ENCODE measurements at regions not wholly inside any gene's neighbourhood (a gene's known extent, or its start where the extent isn't known, plus 50 kb on each side); places are given as distances from the start of the nearest gene placed in this dataset.

GRCh38 chr10:123303581-123304337 is 149.6 kb downstream of the BUB3 start:
- in situ Hi-C loops (cut with MboI; ENCODE audit: low pct_unique_long_range_greater_than_20kb, low sequenced_read_pairs), result no loop called here
- DNase-seq, result no peak

DNA sequence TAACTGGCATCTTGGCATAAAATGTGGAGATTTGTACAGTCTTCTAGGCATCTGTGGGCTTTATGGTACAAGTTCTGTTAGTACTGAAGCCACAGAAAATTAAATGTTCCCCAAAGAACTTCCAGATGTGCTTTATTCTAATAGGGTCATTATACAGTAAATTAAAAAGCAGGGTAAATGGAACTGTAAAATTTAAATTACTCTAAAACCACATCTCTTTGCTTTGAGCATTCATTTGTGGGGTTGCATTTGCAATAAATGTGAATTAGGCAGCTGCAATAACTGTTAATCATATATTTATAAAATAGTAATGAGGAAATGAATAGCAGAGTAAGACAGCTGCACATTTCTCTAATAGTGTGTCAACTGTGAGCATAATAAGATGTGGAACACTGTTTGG is 151.5 kb downstream of the BUB3 start:
- in situ Hi-C loops (cut with MboI; ENCODE audit: low pct_unique_long_range_greater_than_20kb, low sequenced_read_pairs), result no loop called here

GRCh38 chr10:123306290-123306689 is 152.1 kb downstream of the BUB3 start:
- in situ Hi-C loops (cut with MboI; ENCODE audit: low pct_unique_long_range_greater_than_20kb, low sequenced_read_pairs), result no loop called here
- no peak for DNase-seq

More for the DNA sequence above, 151.5 kb downstream of the BUB3 start:
- DNase-seq, result no peak

- DNase-seq, result no peak
- in situ Hi-C loops (cut with MboI; ENCODE audit: low pct_unique_long_range_greater_than_20kb, low sequenced_read_pairs), result no loop called here
Measured at GRCh38 chr10:123309731-123310130, 155.5 kb downstream of the BUB3 start.

GRCh38 chr10:123316776-123317175 is 162.6 kb downstream of the BUB3 start:
- in situ Hi-C loops (cut with MboI; ENCODE audit: low pct_unique_long_range_greater_than_20kb, low sequenced_read_pairs), result no loop called here

GRCh38 chr10:123318516-123318915 is 164.3 kb downstream of the BUB3 start:
- DNase-seq, result no peak
- in situ Hi-C loops (cut with MboI; ENCODE audit: low pct_unique_long_range_greater_than_20kb, low sequenced_read_pairs), result no loop called here

More at GRCh38 chr10:123316776-123317175, 162.6 kb downstream of the BUB3 start:
- DNase-seq, result no peak

- in situ Hi-C loops (cut with MboI; ENCODE audit: low pct_unique_long_range_greater_than_20kb, low sequenced_read_pairs), result no loop called here
- no peak for DNase-seq
Measured at GRCh38 chr10:123320091-123320490, 165.9 kb downstream of the BUB3 start.

DNA sequence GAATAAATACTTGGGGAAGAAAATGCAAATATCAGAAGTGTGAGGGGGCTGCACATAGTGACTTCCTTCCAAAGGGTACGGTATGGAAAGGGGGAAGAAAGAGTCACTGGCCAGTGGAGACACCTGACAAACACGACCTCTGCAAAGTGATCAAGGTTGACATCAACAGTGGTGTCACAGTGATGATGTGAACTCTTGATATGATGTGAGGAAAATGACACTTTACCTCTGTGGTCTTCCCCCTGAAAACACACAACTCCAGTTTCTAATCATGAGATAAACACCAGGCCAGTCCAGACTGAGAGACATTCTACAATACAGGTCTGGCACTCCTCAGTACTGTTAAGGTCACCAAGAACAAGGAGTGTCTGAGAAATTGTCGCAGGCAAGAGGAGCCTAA is 169.7 kb downstream of the BUB3 start:
- in situ Hi-C loops (cut with MboI; ENCODE audit: low pct_unique_long_range_greater_than_20kb, low sequenced_read_pairs), result no loop called here
- DNase-seq, result no peak

DNA sequence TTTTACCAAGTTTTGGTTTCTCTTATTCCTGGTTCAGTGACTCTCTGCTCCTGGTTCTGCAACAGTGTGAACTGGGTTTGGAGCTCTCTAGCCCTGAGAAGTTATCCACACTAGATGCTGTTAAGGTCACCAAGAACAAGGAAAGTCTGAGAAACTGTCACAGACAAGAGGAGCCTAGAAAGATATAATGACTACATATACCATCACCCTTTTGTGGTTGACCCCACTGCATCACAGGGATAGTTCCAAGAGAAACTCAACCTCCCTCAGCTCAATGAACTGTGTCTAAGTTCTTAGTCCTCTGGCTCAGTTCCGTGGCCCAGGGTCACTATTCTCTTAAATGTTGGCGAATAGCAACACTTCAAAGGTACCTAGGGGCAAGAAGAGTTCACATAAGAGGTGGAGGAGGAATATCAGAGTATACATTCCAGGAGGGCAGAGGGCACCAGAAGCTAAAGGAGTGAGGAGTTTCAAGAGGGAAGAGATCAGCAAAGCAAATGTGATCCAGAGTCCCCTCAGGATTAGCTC is 171.5 kb downstream of the BUB3 start:
- in situ Hi-C loops (cut with MboI; ENCODE audit: low pct_unique_long_range_greater_than_20kb, low sequenced_read_pairs), result no loop called here
- no peak for DNase-seq

GRCh38 chr10:123326674-123327073 is 172.5 kb downstream of the BUB3 start:
- no peak for DNase-seq
- in situ Hi-C loops (cut with MboI; ENCODE audit: low pct_unique_long_range_greater_than_20kb, low sequenced_read_pairs), result no loop called here

DNA sequence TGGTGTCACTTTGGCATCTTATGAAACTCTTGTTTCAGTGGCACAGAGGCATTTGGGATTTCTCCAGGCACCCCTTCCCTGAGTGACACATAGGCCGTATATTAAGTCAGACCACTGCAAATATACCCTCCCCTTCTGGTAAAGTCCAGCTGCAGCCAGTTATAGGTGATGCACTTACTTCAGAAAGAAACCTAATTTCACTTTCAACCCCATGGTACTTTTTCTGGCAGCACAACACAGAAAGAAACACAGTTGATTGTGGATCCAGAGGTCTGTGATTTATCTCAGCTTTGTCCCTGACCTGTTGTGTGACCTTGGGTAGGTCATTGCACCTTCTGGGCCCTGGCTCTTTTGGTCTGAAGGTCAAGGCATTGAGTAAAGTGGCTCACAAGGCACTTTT is 173.2 kb downstream of the BUB3 start:
- DNase-seq, result no peak
- in situ Hi-C loops (cut with MboI; ENCODE audit: low pct_unique_long_range_greater_than_20kb, low sequenced_read_pairs), result no loop called here

DNA sequence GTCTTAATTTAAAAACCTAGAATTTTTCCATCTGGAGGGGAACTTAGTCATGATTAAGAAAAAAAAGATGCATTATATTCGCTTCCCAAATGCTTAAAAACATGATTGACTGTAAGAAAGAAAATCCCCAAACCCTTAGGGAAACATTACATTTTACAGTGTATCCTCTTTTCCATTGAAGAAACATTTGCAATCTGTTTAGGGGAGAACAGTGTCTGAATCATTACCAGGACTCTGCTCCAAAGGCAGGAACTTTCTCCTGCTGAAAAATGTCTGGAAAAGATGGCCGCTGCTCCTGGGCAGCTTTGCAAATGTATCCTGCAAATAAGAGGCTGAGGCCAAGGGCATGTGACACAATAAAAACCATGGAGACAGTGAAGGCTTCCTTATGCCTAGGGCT is 173.7 kb downstream of the BUB3 start:
- no peak for DNase-seq
- in situ Hi-C loops (cut with MboI; ENCODE audit: low pct_unique_long_range_greater_than_20kb, low sequenced_read_pairs), result no loop called here

- DNase-seq, result no peak
Measured at GRCh38 chr10:123331438-123331837, 177.2 kb downstream of the BUB3 start.

DNA sequence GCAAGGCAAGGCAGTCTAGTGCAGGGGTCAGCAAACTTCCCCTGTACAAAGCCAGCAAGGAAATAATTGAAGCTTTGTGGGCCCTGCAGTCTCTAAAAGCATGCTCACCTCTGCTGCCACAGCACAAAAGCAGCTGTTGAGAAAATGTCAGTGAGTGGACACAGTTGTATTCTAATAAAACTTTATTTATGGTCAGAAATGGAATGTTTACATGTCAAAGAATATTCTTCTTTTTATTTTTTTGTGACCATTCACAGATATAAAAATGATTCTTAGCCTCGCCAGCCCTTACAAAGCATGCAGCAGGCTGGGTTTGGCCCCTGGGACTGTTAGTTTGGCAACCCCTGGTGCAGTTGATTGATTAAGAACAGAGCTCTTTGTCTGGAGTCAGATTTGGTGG is 192.4 kb downstream of the BUB3 start:
- in situ Hi-C loops (cut with MboI; ENCODE audit: low pct_unique_long_range_greater_than_20kb, low sequenced_read_pairs), result no loop called here
- DNase-seq, result no peak

More at GRCh38 chr10:123331438-123331837, 177.2 kb downstream of the BUB3 start:
- in situ Hi-C loops (cut with MboI; ENCODE audit: low pct_unique_long_range_greater_than_20kb, low sequenced_read_pairs), result no loop called here

GRCh38 chr10:123348691-123349572 is 194.7 kb downstream of the BUB3 start:
- in situ Hi-C loops (cut with MboI; ENCODE audit: low pct_unique_long_range_greater_than_20kb, low sequenced_read_pairs), result no loop called here
- DNase-seq, result no peak

GRCh38 chr10:123351715-123352114 is 197.5 kb downstream of the BUB3 start:
- in situ Hi-C loops (cut with MboI; ENCODE audit: low pct_unique_long_range_greater_than_20kb, low sequenced_read_pairs), result no loop called here
- DNase-seq, result no peak

GRCh38 chr10:123354521-123354920 is 200.3 kb downstream of the BUB3 start:
- in situ Hi-C loops (cut with MboI; ENCODE audit: low pct_unique_long_range_greater_than_20kb, low sequenced_read_pairs), result no loop called here

GRCh38 chr10:123355748-123356481 is 201.7 kb downstream of the BUB3 start:
- DNase-seq, result no peak
- in situ Hi-C loops (cut with MboI; ENCODE audit: low pct_unique_long_range_greater_than_20kb, low sequenced_read_pairs), result no loop called here

More at GRCh38 chr10:123354521-123354920, 200.3 kb downstream of the BUB3 start:
- DNase-seq, result no peak

GRCh38 chr10:123356799-123357198 is 202.6 kb downstream of the BUB3 start:
- no peak for DNase-seq
- in situ Hi-C loops (cut with MboI; ENCODE audit: low pct_unique_long_range_greater_than_20kb, low sequenced_read_pairs), result no loop called here
